ENCODE measurements at regions not wholly inside any gene's neighbourhood (a gene's known extent, or its start where the extent isn't known, plus 50 kb on each side); places are given as distances from the start of the nearest gene placed in this dataset.

DNA sequence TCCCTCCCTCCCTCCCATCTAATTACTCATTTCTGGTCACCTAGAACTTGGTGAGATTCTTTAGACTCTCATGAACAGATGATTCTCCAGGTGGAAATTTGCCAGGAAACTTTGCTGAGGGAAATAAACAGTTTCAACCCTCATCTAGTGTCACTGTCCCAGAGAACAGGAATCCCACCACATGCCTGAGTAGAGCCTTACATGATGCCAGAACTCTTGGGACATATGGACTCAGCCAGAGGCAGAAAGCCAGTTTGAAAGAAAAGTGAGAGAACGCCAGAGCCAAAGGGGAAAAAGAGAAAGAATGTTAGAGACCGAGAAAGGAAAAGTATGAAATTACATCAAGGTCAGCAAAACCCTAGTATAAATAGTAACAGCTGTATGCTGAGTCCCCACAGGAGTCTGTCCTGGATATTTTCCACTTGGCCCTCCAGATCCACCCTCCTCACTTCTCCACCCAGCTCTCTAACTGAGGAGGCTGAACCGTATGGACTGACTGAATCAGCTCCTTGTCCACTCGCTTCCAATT, 127.5 kb upstream of the COL21A1 start:
- ATAC-seq (no peak), DNase-seq (ENCODE audit: low spot score) (no peak)
- Mint-ChIP-seq H3K27ac (no peak overlapping the region), H3K9me3 (no peaks in the 10 kb centered on the region), H3K4me3 (no peak overlapping the region), H3K36me3 (ENCODE audit: low read depth) (no peaks in the 10 kb centered on the region), H3K4me1 (peaks cover 3% of the 10 kb centered on the region; the same call in 2 of the 3 replicates), H3K27me3 (ENCODE audit: insufficient read depth, low read depth, poor library complexity) (peaks cover 2% of the 10 kb centered on the region)
- H3K27ac ChIP-seq (ENCODE audit: low read depth) = no peak overlapping the region
- H3K4me2 ChIP-seq = no peak overlapping the region
- no peak overlapping the region for H2AFZ ChIP-seq
- no peak overlapping the region for H3K4me3 ChIP-seq
- H3K36me3 ChIP-seq (ENCODE audit: insufficient read depth) = no peaks in the 10 kb centered on the region
- H3K79me2 ChIP-seq (replicated peaks; ENCODE audit: insufficient read depth) = no peaks in the 10 kb centered on the region
- H4K20me1 ChIP-seq (replicated peaks; ENCODE audit: insufficient read depth) = no peaks in the 10 kb centered on the region
- H3K4me1 ChIP-seq (ENCODE audit: insufficient read depth) = no peaks in the 10 kb centered on the region; the same call in 1 of the 2 replicates
- H3F3A ChIP-seq (replicated peaks; ENCODE audit: low read depth) = no peaks in the 10 kb centered on the region
- H3K9me2 ChIP-seq (ENCODE audit: insufficient read depth) = peaks cover 6% of the 10 kb centered on the region
- TF ChIP-seq CREB1 (CRISPR knock-in tag; IDR thresholded peaks at IDR 0.05; ENCODE audit: low read depth) (no peak), EZH2 (IDR thresholded peaks at IDR 0.05; ENCODE audit: low read depth, unreplicated experiment) (no peak), ZNF114 (CRISPR knock-in tag; IDR thresholded peaks at IDR 0.05) (no peak), STAT1 (IDR thresholded peaks at IDR 0.05; ENCODE audit: unreplicated experiment) (no peak)
- TF ChIP-seq, protein P1, sequence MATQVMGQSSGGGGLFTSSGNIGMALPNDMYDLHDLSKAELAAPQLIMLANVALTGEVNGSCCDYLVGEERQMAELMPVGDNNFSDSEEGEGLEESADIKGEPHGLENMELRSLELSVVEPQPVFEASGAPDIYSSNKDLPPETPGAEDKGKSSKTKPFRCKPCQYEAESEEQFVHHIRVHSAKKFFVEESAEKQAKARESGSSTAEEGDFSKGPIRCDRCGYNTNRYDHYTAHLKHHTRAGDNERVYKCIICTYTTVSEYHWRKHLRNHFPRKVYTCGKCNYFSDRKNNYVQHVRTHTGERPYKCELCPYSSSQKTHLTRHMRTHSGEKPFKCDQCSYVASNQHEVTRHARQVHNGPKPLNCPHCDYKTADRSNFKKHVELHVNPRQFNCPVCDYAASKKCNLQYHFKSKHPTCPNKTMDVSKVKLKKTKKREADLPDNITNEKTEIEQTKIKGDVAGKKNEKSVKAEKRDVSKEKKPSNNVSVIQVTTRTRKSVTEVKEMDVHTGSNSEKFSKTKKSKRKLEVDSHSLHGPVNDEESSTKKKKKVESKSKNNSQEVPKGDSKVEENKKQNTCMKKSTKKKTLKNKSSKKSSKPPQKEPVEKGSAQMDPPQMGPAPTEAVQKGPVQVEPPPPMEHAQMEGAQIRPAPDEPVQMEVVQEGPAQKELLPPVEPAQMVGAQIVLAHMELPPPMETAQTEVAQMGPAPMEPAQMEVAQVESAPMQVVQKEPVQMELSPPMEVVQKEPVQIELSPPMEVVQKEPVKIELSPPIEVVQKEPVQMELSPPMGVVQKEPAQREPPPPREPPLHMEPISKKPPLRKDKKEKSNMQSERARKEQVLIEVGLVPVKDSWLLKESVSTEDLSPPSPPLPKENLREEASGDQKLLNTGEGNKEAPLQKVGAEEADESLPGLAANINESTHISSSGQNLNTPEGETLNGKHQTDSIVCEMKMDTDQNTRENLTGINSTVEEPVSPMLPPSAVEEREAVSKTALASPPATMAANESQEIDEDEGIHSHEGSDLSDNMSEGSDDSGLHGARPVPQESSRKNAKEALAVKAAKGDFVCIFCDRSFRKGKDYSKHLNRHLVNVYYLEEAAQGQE (IDR thresholded peaks at IDR 0.05; ENCODE audit: unreplicated experiment) = no peak
- no peaks in the 10 kb centered on the region for H3K27me3 ChIP-seq (ENCODE audit: insufficient read depth)

DNA sequence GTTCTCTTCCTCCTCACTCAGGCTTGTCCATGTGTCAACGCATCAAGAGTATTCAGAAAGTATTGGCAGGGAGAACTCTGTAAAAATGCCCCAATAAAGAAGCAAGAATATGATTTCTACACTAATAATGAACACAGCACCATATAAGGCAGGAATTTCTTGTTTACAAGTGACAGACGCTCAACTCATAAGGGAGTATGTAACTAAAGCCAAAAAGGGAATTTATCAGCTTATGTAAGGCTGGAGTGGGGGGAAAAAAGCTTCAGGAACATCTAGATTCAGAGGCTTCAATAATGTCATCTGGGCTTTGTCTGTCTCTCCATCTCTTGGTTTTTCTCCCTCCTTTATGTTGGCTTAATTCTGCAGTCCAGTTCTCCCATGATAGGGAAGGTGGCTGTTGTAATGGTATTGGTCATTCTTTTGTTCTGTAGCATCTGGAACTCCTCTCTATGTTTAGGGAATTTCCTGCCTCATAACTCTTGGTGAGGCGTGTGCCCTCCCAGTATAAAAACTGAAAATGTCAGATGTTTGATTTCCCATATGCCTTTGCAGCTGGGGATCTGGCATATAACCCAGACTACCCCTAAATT, 125.1 kb upstream of the COL21A1 start:
- H3K4me3 ChIP-seq = no peak overlapping the region
- H3F3A ChIP-seq (replicated peaks; ENCODE audit: low read depth) = no peaks in the 10 kb centered on the region
- no peaks in the 10 kb centered on the region for H3K27me3 Mint-ChIP-seq (ENCODE audit: insufficient read depth, low read depth, poor library complexity)
- ATAC-seq (no peak), DNase-seq (ENCODE audit: low spot score) (no peak)
- no peak overlapping the region for H2AFZ ChIP-seq
- H3K79me2 ChIP-seq (replicated peaks; ENCODE audit: insufficient read depth) = no peaks in the 10 kb centered on the region
- H3K27ac Mint-ChIP-seq = no peak overlapping the region
- H3K27ac ChIP-seq (ENCODE audit: low read depth) = no peak overlapping the region
- H3K4me1 ChIP-seq (ENCODE audit: insufficient read depth) = no peaks in the 10 kb centered on the region; the same call in 1 of the 2 replicates
- no peaks in the 10 kb centered on the region for H3K27me3 ChIP-seq (ENCODE audit: insufficient read depth)
- no peaks in the 10 kb centered on the region for H3K36me3 Mint-ChIP-seq (ENCODE audit: low read depth)
- no peak overlapping the region for H3K4me2 ChIP-seq
- peaks cover 3% of the 10 kb centered on the region; the same call in 2 of the 3 replicates for H3K4me1 Mint-ChIP-seq
- no peaks in the 10 kb centered on the region for H3K9me3 Mint-ChIP-seq
- no peak overlapping the region for H3K4me3 Mint-ChIP-seq
- no peaks in the 10 kb centered on the region for H4K20me1 ChIP-seq (replicated peaks; ENCODE audit: insufficient read depth)
- H3K36me3 ChIP-seq (ENCODE audit: insufficient read depth) = no peaks in the 10 kb centered on the region
- H3K9me2 ChIP-seq (ENCODE audit: insufficient read depth) = peaks cover 6% of the 10 kb centered on the region
- TF ChIP-seq, protein P1 (IDR thresholded peaks at IDR 0.05; ENCODE audit: unreplicated experiment) = no peak
- TF ChIP-seq, protein P2, sequence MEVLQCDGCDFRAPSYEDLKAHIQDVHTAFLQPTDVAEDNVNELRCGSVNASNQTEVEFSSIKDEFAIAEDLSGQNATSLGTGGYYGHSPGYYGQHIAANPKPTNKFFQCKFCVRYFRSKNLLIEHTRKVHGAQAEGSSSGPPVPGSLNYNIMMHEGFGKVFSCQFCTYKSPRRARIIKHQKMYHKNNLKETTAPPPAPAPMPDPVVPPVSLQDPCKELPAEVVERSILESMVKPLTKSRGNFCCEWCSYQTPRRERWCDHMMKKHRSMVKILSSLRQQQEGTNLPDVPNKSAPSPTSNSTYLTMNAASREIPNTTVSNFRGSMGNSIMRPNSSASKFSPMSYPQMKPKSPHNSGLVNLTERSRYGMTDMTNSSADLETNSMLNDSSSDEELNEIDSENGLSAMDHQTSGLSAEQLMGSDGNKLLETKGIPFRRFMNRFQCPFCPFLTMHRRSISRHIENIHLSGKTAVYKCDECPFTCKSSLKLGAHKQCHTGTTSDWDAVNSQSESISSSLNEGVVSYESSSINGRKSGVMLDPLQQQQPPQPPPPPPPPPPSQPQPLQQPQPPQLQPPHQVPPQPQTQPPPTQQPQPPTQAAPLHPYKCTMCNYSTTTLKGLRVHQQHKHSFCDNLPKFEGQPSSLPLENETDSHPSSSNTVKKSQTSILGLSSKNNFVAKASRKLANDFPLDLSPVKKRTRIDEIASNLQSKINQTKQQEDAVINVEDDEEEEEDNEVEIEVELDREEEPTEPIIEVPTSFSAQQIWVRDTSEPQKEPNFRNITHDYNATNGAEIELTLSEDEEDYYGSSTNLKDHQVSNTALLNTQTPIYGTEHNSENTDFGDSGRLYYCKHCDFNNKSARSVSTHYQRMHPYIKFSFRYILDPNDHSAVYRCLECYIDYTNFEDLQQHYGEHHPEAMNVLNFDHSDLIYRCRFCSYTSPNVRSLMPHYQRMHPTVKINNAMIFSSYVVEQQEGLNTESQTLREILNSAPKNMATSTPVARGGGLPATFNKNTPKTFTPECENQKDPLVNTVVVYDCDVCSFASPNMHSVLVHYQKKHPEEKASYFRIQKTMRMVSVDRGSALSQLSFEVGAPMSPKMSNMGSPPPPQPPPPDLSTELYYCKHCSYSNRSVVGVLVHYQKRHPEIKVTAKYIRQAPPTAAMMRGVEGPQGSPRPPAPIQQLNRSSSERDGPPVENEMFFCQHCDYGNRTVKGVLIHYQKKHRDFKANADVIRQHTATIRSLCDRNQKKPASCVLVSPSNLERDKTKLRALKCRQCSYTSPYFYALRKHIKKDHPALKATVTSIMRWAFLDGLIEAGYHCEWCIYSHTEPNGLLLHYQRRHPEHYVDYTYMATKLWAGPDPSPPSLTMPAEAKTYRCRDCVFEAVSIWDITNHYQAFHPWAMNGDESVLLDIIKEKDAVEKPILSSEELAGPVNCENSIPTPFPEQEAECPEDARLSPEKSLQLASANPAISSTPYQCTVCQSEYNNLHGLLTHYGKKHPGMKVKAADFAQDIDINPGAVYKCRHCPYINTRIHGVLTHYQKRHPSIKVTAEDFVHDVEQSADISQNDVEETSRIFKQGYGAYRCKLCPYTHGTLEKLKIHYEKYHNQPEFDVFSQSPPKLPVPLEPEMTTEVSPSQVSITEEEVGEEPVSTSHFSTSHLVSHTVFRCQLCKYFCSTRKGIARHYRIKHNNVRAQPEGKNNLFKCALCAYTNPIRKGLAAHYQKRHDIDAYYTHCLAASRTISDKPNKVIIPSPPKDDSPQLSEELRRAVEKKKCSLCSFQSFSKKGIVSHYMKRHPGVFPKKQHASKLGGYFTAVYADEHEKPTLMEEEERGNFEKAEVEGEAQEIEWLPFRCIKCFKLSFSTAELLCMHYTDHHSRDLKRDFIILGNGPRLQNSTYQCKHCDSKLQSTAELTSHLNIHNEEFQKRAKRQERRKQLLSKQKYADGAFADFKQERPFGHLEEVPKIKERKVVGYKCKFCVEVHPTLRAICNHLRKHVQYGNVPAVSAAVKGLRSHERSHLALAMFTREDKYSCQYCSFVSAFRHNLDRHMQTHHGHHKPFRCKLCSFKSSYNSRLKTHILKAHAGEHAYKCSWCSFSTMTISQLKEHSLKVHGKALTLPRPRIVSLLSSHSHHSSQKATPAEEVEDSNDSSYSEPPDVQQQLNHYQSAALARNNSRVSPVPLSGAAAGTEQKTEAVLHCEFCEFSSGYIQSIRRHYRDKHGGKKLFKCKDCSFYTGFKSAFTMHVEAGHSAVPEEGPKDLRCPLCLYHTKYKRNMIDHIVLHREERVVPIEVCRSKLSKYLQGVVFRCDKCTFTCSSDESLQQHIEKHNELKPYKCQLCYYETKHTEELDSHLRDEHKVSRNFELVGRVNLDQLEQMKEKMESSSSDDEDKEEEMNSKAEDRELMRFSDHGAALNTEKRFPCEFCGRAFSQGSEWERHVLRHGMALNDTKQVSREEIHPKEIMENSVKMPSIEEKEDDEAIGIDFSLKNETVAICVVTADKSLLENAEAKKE (CRISPR knock-in tag; IDR thresholded peaks at IDR 0.05) = no peak
- TF ChIP-seq JUNB (IDR thresholded peaks at IDR 0.05; ENCODE audit: unreplicated experiment) (no peak), POLR2AphosphoS5 (IDR thresholded peaks at IDR 0.05; ENCODE audit: low read depth) (no peak)
